ENCODE measurements at regions not wholly inside any gene's neighbourhood (a gene's known extent, or its start where the extent isn't known, plus 50 kb on each side); places are given as distances from the start of the nearest gene placed in this dataset.
"Not testable (repeated sequence)": the region's sequence is repeated elsewhere in the genome, so short reads cannot be mapped to it uniquely, and the experiment has no call there.

DNA sequence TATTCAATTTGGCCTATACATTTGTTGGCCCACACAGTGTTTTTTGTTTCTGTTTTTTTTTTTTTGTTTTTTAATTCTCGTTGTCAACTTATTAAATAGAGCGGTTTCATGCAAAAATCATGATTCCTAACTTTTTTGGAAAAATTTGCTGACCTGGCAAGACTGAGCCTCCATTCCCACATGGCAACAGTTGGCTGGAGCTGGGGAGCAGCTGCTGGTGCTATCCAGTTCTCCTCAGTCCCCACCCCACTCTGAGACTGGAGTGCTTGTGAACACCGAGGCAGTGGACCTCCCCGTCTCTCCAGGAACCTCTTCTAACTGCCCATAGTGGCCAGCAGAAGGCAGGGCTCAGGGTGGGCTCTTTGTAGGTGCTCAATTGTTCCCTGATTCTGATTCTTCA is 95.7 kb upstream of the OTUD4 start:
- H3K4me3 ChIP-seq (replicated peaks in 1 of 2; ENCODE audit: low read depth in 2 of 2, low read length in 2 of 2): no peak overlapping the region
- DNase-seq (ENCODE audit: low read depth in 2 of 2): no peak
- TF ChIP-seq, protein P1, sequence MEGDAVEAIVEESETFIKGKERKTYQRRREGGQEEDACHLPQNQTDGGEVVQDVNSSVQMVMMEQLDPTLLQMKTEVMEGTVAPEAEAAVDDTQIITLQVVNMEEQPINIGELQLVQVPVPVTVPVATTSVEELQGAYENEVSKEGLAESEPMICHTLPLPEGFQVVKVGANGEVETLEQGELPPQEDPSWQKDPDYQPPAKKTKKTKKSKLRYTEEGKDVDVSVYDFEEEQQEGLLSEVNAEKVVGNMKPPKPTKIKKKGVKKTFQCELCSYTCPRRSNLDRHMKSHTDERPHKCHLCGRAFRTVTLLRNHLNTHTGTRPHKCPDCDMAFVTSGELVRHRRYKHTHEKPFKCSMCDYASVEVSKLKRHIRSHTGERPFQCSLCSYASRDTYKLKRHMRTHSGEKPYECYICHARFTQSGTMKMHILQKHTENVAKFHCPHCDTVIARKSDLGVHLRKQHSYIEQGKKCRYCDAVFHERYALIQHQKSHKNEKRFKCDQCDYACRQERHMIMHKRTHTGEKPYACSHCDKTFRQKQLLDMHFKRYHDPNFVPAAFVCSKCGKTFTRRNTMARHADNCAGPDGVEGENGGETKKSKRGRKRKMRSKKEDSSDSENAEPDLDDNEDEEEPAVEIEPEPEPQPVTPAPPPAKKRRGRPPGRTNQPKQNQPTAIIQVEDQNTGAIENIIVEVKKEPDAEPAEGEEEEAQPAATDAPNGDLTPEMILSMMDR (IDR thresholded peaks at IDR 0.05; ENCODE audit: low read depth, low read length): no peak

DNA sequence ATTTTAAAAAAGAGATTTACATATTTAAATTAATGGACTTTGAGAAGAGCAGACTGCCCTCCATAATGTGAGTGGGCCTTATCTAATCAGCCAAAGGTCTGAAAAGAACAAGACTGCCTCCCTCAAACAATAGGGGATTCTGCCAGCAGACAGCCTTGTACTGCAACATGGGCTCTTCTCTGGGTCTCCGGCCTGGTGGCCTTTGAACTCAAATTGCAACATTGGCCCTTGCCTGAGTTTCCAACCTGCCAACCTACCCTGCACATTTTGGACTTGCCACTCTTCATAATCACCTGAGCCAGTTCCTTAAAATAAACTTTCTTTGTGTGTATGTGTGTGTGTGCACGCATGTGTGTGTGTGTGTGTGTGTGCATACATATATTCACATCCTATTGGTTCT is 90.8 kb upstream of the OTUD4 start:
- TF ChIP-seq, protein P1 (IDR thresholded peaks at IDR 0.05; ENCODE audit: low read depth, low read length): no peak
- no peak for DNase-seq (ENCODE audit: low read depth in 2 of 2)
- H3K4me3 ChIP-seq (replicated peaks in 1 of 2; ENCODE audit: low read depth in 2 of 2, low read length in 2 of 2): no peak overlapping the region

DNA sequence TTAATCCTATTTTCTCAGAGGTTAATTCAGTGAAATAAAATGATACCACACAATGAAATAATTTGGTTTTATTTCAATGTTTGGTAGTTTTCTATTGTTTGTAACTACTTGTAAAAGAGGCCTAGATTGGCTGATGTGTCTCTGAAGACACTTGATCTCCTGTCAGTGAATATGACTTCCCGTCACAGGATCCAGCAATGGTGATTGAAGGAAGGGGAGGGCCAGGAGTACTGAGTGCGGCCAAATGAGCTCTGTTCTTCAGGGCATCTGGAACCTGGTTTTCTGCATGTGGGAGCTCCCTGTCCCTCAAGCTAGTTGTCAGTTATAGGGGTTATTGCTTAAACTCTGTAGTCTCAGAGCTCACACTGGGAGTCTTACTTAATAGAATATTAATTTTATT is 86.5 kb upstream of the OTUD4 start:
- no peak for DNase-seq (ENCODE audit: low read depth in 2 of 2)
- H3K4me3 ChIP-seq (replicated peaks in 1 of 2; ENCODE audit: low read depth in 2 of 2, low read length in 2 of 2): no peak overlapping the region
- TF ChIP-seq, protein P1 (IDR thresholded peaks at IDR 0.05; ENCODE audit: low read depth, low read length): no peak

DNA sequence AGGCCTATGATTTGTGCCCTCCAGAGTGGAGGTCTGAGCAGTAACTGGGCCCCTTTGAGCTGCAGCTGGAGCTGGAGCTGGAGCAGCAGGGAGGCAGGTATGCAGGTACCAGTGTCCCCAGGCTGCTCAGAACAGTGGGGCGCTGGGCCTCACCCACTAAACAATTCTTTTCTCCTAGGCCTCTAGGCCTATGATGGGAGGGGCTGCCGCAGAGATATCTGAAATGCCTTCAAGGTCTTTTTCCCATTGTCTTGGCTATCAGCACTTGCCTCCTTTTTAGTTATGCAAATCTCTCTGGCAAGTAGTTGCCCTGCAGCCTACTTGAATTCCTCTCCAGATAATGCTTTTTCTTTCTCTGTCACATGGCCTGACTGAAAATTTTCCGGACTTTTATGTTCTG is 79.7 kb upstream of the OTUD4 start:
- TF ChIP-seq, protein P1 (IDR thresholded peaks at IDR 0.05; ENCODE audit: low read depth, low read length): no peak
- DNase-seq (ENCODE audit: low read depth in 2 of 2): no peak
- no peak overlapping the region for H3K4me3 ChIP-seq (replicated peaks in 1 of 2; ENCODE audit: low read depth in 2 of 2, low read length in 2 of 2)

DNA sequence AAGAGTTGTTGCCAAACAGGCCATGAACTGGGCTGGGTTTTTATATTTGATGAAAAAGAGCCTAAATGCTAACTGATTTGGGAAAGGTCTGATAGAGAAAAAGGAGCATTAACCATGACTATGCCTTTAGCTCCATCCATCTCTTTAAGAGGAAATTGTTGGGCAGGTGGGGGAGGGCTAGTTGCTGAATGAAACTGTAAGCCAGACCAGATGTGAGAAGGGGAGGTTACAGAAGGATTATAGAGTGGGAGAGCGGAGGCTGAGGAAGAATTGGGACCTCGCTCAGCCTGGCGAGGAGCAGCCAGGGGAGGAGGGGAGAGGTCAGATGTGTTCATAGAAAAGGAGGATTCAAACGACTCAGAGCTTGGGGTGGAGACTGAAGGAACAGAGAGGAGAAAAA is 74.9 kb upstream of the OTUD4 start:
- H3K4me3 ChIP-seq (replicated peaks in 1 of 2; ENCODE audit: low read depth in 2 of 2, low read length in 2 of 2): not testable (repeated sequence)

DNA sequence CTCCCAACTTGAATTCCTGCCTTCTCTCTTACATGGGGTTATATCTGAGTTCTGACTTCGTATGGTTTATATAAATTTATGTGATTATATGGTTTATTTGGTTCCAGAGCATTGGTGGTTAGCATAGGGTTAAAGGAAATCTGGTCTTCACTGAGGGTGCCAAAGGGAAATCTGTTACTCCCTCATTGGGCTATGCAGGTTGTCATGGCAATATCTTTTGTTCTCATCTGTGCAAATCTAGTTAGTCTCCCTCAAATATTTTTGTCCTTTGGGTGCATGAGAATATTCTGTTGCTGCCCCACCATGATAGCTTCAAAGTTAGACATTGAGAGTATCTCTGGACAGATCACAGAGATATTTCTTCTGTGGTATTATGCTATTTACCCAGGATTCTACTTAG is 71.8 kb upstream of the OTUD4 start:
- TF ChIP-seq, protein P1 (IDR thresholded peaks at IDR 0.05; ENCODE audit: low read depth, low read length): no peak
- H3K4me3 ChIP-seq (replicated peaks in 1 of 2; ENCODE audit: low read depth in 2 of 2, low read length in 2 of 2): no peak overlapping the region
- no peak for DNase-seq (ENCODE audit: low read depth in 2 of 2)

More for the DNA sequence above, 74.9 kb upstream of the OTUD4 start:
- DNase-seq (ENCODE audit: low read depth in 2 of 2): not testable (repeated sequence)

DNA sequence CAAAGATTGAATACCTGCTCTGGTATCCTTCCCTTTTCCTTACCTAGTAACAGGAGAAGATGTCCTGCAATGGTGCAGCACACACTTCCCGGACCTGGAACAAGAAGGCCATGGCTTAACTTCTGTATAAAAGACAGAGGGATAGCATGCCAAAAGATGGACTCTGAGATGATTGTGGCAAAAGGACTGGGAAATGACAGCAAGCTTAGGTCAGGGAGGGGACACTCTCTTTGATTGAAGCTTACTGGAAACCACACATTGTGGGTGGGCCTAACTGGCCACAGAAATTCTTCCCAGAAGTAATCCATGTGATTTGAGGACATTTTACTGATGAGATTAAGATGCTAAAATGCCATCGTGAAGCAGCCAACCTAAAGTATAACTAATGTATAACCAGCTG is 71.0 kb upstream of the OTUD4 start:
- no peak for DNase-seq (ENCODE audit: low read depth in 2 of 2)
- H3K4me3 ChIP-seq (replicated peaks in 1 of 2; ENCODE audit: low read depth in 2 of 2, low read length in 2 of 2): no peak overlapping the region
- TF ChIP-seq, protein P1 (IDR thresholded peaks at IDR 0.05; ENCODE audit: low read depth, low read length): no peak
